Stimulated activated CD4-positive, alpha-beta T cell treated with anti-CD3 and anti-CD28 coated beads, Interleukin-4, amount 100 ng/mL, for 48 hours (primary cell): ENCODE measurements at regions not wholly inside any gene's neighbourhood (a gene's known extent, or its start where the extent isn't known, plus 50 kb on each side); places are given as distances from the start of the nearest gene placed in this dataset.

Experiments
- DNase-seq, 2 donors: peaks; one replicate each; pipeline ENCODE4 v3.0.0-alpha.2; 2020; ENCODE audit warnings: low read depth in 2 of 2

DNA sequence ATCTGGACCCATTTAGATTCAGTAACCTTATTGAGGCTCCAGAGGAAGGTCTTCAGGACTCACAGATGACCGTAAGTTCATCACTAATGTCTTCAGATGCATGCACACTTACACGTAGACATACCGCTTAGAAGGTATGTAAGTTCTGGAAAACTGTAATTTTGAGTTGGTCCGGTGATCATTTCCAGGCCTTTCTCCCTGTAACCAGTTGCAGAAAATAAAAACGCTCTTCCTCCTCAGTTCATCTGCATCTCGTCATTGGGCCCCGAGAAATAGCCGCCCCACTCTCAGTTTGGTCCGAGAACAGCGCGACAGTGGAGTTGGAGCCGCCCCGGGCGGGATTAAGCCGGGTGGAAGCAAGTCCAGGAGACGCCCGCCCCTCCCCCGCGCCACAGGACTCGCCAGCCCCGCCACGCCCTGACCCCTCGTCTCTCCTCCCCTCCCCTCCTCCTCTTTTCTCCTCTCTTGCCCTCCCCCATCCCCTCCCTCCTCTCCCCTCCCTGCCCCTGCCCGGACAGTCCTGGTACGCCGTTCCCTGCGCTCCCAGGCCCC is 83.7 kb downstream of the TNFAIP2 start:
- no peak for DNase-seq

DNA sequence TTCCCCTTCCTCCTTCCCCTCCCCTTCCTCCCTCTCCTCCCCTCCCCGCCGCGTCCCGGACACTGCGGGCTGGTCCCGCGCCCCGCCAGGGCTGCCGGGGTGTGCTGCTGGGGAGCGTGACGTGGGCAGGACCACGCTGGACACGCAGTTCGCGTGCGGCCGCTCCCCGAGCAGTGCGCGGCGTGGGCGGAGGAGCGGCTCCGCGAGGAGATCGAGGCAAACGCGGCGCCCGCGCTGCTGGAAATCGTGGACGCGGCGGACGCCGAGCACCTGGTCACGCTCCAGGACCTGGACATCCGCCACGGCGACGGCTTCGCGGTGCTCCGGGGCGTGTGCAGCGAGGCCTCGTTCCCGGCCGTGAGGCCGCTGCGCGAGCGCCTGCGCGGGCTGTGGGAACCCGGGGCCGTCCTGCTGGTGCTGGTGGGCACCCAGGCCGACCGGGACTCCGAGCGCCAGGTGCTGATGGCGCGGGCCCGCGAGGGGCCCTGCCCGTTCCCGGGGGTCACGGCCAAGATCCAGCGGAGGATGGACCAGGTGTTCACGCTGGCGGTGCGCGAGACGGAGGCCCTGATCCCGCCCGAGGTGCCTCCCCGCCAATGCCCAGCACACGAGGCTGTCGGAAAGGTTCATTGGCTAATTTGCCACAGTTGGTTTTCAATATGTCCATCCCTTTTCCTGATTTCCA is 84.3 kb downstream of the TNFAIP2 start:
- no peak for DNase-seq

DNA sequence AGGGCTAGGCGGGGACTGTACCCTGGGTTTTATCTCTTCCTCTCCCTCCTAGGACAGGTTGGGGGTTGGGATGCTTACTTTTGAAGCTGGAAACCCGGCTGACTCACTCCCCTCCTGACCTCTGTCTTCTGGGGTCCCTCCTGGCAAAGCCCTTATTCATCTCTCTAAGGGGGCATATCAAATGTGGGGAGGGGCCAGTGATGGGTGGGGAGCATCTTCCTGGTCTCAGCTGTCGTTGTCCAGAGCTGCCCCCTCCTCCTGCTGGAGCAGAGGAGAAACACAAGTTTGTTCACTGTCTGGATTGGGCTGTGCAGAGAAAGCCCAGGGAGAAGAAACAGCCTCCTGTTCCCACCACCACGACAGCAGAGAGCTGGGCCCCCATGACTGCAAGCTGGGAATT is 85.8 kb downstream of the TNFAIP2 start:
- no peak for DNase-seq

DNA sequence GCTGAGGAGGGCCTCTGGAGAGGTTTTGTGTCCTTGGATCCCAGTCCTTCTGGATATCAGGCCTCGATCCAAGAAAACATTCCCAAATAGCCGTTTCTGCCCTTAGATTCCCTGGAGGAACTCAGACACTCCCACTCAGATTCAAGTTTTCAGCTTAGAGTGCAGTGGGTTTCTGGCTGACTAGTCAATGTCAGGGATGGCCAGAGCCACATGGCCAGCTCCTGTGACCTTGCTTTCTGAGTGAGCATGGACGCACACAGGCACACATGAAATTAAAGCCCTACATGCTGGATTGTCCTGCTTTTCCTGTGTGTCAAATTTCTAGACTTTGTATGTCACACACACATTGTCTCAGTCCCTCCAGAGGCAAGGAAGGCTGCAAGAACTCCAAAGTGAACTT is 86.2 kb downstream of the TNFAIP2 start:
- DNase-seq, result no peak

DNA sequence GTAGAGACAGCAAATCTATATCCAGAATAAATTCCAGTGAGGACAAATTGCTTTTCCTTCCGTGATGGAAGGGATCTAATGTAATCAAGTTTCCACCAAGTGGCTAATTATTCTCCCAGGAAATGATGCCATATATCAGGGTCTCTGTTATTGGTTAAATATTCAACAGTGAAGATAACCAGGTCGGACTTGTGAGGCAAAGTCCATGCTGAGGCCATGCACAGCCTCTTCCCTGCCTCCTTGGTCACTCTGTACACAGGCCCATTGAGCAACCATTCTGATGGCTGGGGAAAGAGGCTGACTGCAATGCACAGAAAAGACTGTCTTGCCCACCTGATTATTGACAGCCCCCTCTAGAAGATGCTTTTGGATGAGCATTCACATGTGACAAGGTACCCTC is 90.1 kb downstream of the TNFAIP2 start:
- DNase-seq, result no peak

DNA sequence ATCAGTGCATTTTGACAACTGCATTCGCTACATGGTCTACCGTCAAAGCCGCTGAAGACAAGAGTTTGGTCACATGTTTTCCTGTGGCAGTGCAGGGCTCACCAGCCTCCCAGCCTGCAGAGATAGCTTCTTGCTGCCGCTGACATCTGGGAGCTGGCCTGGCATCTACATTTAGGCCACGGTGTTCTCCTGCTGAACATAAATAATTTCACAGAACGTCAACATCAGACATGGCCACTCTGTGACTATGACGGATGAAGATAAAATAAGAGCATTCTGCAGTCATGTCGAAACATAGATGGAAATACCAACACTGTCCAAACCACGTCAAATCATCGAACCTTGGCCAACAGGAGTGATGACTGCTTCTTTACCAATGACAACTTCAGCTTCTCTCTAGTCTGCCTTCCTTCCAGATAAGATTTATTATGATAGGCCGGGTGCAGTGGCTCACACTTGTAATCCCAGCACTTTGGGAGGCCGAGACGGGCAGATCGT is 91.2 kb downstream of the TNFAIP2 start:
- DNase-seq, result no peak

DNA sequence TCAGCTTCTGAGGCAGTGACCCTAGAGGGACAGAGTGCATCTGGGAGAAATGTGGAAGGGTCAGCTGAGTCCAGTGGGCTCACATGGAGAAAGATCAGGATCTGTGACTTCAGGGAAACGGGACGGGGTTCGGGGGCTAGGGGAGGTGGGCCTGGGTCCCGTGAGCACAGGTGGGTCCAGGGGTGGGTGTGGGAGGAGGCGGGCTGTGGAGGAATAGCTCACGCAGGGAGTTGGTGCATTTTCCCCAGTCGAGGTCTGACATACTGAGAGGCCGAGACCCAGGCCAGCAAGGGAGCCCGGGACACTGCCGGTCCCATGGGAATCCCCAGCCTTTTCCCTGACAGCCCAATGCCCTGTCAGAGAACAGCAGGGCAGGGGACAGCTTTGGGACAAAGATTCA is 93.1 kb downstream of the TNFAIP2 start:
- no peak for DNase-seq

DNA sequence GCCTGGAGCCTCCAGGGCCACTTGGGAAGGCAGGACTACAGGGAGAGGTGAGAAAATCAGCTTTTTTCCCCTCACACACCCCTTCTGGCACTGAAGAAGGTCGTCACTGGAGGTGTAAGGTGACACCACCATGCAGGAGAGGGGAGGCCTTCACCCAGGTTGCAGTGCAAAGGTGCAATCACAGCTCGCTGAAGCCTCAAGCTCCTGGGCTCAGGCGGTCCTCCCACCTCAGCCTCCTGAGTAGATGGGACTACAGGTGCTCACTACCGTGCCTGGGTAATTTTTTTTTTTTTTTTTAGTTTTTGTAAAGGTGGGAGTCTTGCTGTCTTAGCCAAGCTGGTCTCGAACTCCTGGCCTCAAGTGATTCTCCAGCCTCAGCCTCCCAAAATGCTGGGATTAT is 93.6 kb downstream of the TNFAIP2 start:
- DNase-seq, result no peak

DNA sequence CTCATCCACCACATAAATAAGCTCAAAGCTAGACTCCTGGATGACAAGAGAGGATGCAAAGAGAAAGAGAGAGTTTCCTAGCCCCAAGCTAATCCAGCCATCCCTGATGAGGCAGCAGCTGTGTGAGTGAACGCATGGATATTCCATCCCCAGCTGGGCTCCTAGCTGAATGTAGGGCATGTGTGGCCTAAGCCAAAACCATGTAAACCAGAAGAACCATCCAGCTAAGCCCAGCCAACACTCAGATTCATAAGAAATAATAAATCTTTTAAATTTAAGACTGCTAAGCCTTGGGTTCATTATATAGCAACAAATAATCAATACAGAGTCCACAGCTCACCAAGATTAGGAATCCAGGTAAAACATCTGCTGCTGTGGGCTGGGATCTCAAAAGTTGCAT is 94.3 kb downstream of the TNFAIP2 start:
- DNase-seq, result no peak

DNA sequence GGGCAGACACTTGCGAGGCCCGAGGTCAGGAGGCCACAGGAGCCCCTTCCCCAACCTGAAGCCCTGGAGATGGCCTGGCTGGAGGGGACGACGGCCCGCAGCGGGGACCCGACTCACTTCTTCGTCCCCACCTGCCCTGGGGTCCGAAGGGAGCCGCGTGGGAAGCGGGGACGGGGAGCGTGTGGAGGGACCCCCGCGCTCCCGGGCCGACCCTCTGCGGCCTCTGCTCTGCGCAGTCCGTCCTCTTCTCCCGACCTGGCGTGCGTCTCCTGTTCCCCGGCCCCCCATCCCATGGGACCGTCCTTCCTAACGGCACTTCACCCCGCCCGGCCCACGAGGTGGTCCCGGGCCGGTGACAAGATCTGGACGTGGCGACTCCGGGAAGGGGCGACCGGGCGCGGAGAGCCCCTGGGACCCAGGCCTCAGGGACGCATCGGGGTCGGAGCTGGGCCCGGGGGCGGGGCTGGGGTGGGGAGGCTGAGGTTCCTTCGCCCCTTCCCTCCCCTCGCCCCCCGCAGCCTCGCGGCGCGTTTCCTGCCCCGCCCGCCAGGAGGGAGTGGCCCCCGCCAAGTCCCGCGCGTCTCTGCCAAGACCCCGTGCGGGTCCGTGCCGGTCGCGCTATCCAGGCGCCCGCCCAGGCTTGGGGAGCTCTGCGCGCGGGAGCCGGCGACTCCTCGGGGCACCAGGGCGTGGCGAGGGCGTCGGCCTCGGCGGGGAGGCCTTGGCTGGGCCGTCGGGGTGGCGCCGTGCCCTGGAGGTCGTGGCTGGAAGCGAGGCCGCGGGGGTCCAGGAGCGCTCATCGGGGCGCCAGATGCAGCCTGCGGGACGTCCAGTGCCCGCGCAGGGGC is 97.1 kb downstream of the TNFAIP2 start:
- DNase-seq, result no peak

DNA sequence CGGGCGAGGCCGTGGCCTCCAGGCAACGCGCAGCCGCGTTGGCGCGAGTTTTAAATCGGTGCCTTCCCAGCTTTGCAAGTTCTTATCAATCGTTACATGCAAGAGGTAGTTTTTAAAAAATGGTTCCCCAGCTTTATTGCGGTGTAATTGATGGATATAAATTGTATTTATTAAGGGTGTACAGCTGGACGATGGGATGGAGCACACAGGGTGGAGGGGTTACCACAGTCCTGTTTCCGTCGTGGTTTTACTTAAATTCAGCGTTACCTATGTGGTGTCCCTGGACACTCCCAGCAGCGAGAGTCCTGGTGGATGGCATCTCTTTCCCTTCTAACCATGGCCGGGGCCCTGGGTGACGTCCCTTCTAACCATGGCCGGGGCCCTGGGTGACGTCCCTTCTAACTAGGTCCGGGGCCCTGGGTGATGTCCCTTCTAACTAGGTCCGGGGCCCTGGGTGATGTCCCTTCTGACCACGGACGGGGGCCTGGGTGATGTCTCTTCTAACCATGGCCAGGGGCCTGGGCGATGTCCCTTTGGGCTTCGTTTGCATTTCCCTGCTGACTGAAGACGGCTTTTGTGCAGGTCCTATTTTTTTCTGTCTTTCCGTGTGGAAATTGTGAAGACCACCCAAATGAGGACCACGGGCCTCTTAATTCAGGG is 97.9 kb downstream of the TNFAIP2 start:
- DNase-seq, result no peak

DNA sequence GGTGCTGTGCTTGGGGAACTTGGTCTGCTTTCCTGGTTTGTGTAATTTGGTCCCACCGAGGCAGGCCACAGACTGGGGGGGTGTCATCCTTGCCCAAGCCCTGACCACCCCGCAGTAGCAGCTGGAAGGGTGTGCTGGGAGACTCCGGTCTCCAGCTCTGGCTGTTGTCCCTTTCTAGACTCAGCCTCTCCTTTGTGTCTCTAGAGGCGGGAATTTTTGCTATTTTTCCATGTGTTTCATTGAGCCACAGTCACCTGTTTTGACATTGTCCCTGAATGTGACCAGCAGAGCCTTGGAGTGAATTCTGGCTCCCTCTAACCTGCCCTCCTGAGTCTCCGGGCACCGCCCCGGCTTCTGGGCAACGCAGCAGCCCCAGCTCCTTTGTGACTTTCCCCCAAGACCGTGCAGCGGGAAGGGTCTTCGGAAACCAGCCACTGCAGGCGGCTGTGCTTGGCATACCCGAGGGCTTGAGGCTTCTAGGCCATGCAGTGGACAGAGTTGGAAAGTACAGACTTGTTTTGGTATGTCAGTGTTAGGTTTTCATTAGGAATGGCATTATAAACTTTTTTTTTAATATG is 98.6 kb downstream of the TNFAIP2 start:
- no peak for DNase-seq

DNA sequence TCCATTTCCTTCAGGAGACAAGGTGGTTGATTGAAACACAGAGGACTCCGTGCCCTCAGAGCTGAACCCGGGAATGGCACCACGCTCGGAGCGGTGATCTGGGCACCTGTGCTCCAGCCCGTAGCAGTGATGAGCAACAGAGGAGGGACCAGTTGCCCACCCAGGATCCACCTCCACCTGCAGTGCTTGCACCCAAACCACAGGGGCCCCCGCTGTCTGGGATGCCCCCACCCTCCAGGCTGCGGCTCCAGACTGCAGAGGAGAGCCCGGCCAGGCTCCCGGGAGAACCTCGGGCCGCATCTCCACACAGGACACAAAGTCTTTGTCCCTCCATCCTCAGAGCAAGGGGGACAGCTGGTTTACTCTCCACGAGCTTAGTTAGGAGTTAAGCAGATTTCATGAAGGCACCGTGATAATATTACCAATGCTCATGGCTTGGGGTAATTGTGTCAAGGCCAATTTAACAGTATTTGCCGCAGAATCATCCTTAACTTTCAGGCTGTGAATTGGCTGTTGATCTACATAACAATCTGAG is 100.6 kb downstream of the TNFAIP2 start:
- no peak for DNase-seq

DNA sequence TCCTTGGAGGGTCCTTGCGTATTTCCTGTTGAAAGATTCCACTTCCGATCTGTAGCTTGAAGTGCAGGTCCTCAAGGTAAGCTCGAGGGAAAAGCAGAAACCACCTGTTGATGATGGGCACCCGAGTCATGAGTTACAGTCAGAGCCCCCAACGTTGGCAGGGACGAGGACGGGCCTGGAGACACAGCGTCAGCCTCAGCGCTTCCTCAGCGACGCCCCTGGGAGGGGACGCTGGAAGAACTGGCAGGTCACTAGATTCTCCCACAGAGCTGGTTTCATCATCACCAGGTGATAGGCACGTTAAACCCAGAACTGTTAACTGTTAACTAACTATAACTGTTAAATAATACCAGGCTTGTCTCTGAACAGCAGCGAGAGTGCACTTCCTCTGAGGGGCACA is 101.8 kb downstream of the TNFAIP2 start:
- no peak for DNase-seq

DNA sequence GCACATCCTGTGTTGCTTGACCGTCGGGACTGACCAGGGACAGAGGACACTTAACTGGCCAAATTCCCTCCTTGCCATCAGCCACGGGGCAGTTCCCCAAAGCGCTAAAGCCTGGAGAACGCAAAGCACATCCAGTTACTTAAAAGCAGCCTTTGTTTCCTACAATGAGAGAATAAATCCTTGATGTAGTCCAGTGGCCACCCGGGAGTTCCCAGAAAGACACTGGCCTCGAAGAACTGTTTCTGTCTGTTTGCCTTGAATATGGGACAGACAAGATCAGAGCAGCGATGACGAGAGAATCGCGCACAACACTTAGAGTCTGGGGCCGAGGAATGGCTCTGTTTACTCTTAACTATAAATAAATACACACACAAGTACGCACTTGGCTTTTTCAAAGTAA is 102.2 kb downstream of the TNFAIP2 start:
- no peak for DNase-seq

DNA sequence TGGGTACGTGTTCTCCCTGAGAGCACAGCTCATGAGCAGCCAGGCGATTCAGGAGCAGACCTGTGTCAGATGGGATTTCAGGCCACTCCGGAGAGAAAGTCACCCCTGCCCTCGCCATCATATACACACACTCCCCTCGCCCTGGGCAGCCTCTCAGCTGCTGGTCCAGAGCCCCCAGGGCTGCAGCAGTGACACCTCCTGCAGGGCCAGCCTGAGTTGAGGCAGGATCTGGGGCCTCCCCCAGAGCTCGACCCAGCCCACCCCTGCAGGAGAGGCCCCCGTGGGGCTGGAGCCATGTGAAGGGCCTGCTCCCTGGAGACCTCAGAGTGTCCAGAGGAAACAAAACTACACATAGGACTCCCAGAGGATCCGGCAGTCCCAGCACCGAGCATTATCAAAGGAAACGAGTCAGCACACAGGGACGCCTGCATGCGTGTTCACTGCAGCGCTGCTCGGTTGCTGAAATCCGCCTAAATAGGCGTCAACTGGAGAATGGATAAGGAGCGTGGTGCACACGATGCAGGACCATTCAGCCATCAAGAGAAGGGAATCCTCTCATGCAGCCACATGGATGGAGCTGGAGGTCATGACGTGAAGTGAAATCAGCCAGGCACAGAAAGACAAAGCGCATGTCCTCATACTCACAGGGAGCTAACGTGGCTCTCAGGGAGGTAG is 104.0 kb downstream of the TNFAIP2 start:
- no peak for DNase-seq

DNA sequence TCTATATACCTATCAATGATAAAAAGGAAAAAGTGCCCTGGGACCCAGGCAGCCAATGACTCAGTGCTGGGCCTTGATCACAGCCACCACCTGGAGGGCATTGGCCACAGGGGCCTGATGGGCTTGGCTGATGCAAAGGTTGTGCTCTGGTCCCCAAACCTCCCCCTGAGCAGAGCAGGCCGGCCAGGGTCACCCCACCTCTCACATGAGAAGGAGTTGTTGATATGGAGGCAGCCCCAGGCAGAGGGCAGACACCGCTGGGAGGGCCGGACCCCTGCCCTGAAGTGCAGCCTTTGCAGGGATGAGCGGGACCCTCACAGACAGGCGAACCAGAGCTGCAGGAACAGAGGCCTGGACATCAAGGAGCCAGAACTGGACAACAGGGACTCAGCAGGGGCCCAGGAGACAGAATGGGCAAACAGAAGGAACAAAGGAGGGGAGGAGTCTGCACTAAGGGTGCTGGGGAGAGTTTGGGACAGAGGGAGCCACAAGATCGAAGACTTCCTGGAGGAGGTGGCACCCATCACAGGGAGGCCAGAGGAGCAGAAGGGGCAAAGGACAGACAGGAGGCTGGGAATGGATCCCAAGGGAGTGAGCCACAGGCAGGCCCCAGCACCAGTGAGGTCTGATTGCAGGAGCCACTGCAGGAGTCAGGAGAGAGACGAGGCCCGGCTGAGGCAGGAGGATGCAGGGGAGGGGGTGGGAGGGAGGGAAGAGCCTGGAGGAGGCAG is 105.0 kb downstream of the TNFAIP2 start:
- DNase-seq, result no peak

DNA sequence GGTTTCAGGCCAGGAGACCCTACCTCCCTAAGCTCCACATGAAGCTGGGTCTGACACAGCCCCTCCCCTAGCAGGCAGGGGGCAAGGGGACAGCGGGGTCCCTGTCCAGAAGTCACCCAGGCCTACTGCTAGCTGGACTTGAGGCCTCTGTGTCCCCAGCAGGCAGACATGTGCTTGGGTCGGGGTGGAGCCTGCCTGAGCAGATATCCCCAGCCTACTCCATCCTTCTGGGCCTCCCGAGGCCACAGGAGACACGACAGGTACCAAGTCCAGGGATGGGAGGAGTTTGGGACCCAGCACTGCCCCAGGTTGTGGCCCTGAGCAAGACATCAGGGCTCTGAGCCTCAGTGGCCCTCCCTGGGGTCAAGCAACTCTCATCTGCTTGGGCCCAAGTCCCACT is 105.2 kb upstream of the EIF5 start:
- DNase-seq, result no peak

DNA sequence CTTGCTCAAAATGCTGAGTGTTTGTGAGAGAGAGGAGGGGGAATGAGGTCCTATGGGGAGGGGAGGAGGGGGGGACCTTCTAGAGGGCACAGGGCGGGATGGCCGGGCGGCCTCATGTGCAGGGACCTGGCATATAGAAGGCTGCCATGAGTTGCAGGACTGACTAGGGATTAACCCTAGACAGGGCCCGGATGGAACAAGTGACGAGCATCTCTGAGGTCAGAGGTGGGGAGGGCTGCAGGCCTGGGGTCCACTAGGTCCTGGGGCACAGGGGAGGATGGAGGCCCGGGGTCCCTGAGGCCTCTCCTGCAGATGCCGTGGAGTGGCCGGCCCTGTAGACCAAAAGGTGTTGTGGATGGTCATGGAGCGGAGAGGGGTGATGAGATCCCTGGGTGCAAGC is 104.0 kb upstream of the EIF5 start:
- no peak for DNase-seq

DNA sequence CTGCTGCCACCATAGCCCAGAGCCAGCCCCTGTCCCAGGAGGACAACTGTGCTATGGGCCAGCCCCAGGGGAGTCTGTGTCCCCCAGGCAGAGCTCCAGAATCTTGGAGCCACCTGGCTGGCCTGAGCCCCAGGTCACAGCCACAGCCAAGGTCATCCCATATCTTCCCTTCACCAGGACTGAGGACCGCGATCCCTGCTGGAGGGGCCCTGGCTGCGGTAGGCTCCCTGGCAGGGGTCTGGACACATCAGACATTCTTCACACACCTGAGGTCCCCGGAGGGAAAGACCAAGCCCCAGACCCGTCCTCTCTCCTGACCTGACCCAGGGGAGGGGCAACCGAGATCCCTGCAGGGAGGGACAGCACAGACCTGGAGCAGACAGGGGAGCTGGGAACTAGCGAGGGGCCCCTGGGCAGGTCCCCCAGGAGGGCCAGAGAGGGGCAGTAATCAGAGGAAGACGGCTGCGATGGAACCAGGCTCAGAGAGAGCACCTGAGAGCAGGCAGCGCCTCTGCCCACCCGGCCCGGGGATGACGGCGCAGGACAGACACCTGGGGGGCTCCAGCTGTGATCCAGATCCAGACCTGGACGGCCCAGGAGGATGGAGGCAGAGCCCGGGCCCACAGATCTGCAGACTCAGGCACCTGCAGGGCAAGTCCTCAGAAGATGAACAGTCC is 103.2 kb upstream of the EIF5 start:
- no peak for DNase-seq
